A549 (cell line): ENCODE measurements at regions not wholly inside any gene's neighbourhood (a gene's known extent, or its start where the extent isn't known, plus 50 kb on each side); places are given as distances from the start of the nearest gene placed in this dataset.

ENCODE experiments used
- BHLHE40 ChIP-seq: IDR thresholded peaks from 2 replicates; pipeline ENCODE4 v1.6.1; 2012; ENCODE audit warnings: low read depth, low read length, inconsistent platforms
- CTCF ChIP-seq: fragments of >200 bp; sonication (Bioruptor Twin); formaldehyde crosslinking; IDR thresholded peaks from 3 replicates; pipeline ENCODE4 v1.5.1; 2016
- EP300 ChIP-seq, 2 experiments: fragments of >200 bp; sonication (Bioruptor Twin); formaldehyde crosslinking; IDR thresholded peaks; 2 replicates in 1 of 2; 3 replicates in 1 of 2; pipeline ENCODE4 v1.6.1; 2016 to 2017
- HES2 ChIP-seq: fragments of >200 bp; sonication (Bioruptor Twin); formaldehyde crosslinking; IDR thresholded peaks from 2 replicates; pipeline ENCODE4 v1.6.1; 2016
- JUN ChIP-seq, 2 experiments: fragments of >200 bp; sonication (Bioruptor Twin); formaldehyde crosslinking; IDR thresholded peaks; 2 replicates in 1 of 2; 3 replicates in 1 of 2; pipeline ENCODE4 v1.6.1; 2016 to 2017
- MAFK ChIP-seq: fragments of 450-650 bp; IDR thresholded peaks from 2 replicates; pipeline ENCODE4 v1.6.1; 2014; ENCODE audit not compliant: partially characterized antibody
- MAX ChIP-seq: IDR thresholded peaks from 2 replicates; pipeline ENCODE4 v1.6.1; 2012
- POLR2A ChIP-seq: IDR thresholded peaks from 2 replicates; pipeline ENCODE4 v1.6.1; 2012; ENCODE audit warnings: mild to moderate bottlenecking, low read length
- REST ChIP-seq: fragments of 200-600 bp; sonication (generic); IDR thresholded peaks from 2 replicates; pipeline ENCODE4 v1.6.1; 2016; ENCODE audit warnings: antibody characterized with exemption, mild to moderate bottlenecking, moderate library complexity
- RFX5 ChIP-seq: fragments of 450-650 bp; IDR thresholded peaks from 2 replicates; pipeline ENCODE4 v1.7.1; 2014; ENCODE audit warnings: antibody characterized with exemption, mild to moderate bottlenecking, moderate library complexity

- TF ChIP-seq REST (no peak), MAX (no peak), JUN (IDR thresholded peaks at IDR 0.05) (no peak), RFX5 (no peak), CTCF (no peak), EP300 (IDR thresholded peaks at IDR 0.05) (no peak), HES2 (no peak), MAFK (no peak), BHLHE40 (no peak), POLR2A (no peak)
These were observed 66.5 kb upstream of the STC2 start for GRCh38 chr5:173394701-173395100.
